Endothelial cell (in vitro differentiated cells): ENCODE measurements at regions not wholly inside any gene's neighbourhood (a gene's known extent, or its start where the extent isn't known, plus 50 kb on each side); places are given as distances from the start of the nearest gene placed in this dataset.

ENCODE experiments used
- DNase-seq: peaks from one replicate; pipeline ENCODE4 v3.0.0; 2021; ENCODE audit warnings: low spot score
- H3K27ac Mint-ChIP-seq: one replicate; pipeline ENCODE4 v1.8.0; 2021; ENCODE audit warnings: mixed read lengths, inconsistent platforms; ENCODE audit not compliant: unreplicated experiment
- H3K27me3 Mint-ChIP-seq: one replicate; pipeline ENCODE4 v1.8.0; 2021; ENCODE audit warnings: mild to moderate bottlenecking, moderate library complexity, mixed read lengths, inconsistent platforms; ENCODE audit not compliant: unreplicated experiment
- H3K36me3 Mint-ChIP-seq: one replicate; pipeline ENCODE4 v1.8.0; 2021; ENCODE audit warnings: mild to moderate bottlenecking, low read depth, mixed read lengths, inconsistent platforms; ENCODE audit not compliant: unreplicated experiment
- H3K4me1 Mint-ChIP-seq: one replicate; pipeline ENCODE4 v1.8.0; 2021; ENCODE audit warnings: mild to moderate bottlenecking, mixed read lengths, inconsistent platforms; ENCODE audit not compliant: unreplicated experiment
- H3K4me3 Mint-ChIP-seq: one replicate; pipeline ENCODE4 v1.8.0; 2021; ENCODE audit warnings: mild to moderate bottlenecking, mixed read lengths, inconsistent platforms; ENCODE audit not compliant: unreplicated experiment
- H3K9me3 Mint-ChIP-seq: one replicate; pipeline ENCODE4 v1.8.0; 2021; ENCODE audit warnings: mixed read lengths, inconsistent platforms; ENCODE audit not compliant: unreplicated experiment
- TF ChIP-seq, protein P1 (sequence below): fragments of 200-600 bp; sonication (generic); IDR thresholded peaks from one replicate; pipeline ENCODE4 v1.5.0; 2021; ENCODE audit warnings: antibody characterized with exemption; ENCODE audit not compliant: unreplicated experiment

DNA sequence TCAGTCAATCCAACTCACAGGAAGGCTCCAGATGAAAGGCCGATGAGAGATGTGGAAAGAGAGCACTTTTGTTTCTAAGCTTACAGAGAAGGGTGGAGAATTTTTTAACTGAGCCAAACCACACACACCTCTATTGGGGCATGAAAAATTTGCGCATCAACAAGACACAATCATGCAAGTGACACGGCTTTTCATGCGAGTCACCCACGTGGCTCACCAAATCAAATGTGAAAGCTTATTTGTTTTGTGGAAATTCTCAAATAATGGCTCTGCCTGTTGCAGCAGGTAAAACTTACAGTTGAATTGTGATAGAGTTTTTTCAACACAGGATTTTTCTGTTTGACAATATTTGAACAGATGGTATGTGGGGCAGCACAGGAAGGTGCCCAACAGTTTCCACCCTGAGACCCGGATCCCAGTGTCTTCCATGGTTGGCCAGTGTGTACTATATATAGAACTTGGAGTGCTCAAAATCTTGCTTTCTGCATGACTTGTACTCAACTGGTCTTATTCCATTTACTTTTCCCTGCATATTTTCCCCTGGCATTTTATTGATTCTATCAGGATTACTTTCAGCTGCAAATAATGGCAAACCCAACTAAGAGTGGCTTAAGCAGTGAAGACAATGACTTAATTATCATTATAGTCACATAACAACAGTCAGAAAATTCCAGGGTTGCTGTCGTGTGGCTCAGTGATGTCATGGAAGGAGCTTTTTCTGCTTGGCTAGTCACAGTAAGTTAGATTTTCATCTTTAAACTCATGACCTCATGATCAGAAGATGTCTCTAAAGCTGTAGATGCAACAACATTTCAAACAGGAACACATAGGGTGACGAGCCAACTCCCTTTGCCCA lies 90.6 kb upstream of the SIM2 start:
- Mint-ChIP-seq H3K4me3 (no peak overlapping the region), H3K9me3 (no peaks in the 10 kb centered on the region), H3K36me3 (peaks cover 3% of the 10 kb centered on the region), H3K27ac (no peak overlapping the region), H3K4me1 (peaks cover 4% of the 10 kb centered on the region), H3K27me3 (peaks cover 9% of the 10 kb centered on the region)
- TF ChIP-seq, protein P1, sequence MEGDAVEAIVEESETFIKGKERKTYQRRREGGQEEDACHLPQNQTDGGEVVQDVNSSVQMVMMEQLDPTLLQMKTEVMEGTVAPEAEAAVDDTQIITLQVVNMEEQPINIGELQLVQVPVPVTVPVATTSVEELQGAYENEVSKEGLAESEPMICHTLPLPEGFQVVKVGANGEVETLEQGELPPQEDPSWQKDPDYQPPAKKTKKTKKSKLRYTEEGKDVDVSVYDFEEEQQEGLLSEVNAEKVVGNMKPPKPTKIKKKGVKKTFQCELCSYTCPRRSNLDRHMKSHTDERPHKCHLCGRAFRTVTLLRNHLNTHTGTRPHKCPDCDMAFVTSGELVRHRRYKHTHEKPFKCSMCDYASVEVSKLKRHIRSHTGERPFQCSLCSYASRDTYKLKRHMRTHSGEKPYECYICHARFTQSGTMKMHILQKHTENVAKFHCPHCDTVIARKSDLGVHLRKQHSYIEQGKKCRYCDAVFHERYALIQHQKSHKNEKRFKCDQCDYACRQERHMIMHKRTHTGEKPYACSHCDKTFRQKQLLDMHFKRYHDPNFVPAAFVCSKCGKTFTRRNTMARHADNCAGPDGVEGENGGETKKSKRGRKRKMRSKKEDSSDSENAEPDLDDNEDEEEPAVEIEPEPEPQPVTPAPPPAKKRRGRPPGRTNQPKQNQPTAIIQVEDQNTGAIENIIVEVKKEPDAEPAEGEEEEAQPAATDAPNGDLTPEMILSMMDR, result no peak
- no peak for DNase-seq

DNA sequence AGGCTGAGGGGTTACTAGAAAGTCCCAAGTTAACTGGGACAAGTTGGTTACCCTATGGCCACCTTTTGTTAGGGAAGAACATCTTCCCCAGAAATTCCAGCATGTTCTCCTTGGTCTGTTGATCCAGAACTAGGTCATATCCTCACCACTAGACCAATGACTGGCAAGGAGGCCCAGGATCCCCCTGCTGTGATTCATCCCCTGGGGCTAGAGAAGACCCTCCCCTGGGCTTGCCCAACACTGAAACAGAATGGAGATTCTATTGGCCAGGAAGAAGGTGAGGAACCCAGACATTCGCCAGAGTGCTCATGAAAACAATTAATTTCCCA lies 90.1 kb upstream of the SIM2 start:
- Mint-ChIP-seq H3K27ac (no peak overlapping the region), H3K36me3 (peaks cover 4% of the 10 kb centered on the region), H3K4me3 (no peak overlapping the region)

DNA sequence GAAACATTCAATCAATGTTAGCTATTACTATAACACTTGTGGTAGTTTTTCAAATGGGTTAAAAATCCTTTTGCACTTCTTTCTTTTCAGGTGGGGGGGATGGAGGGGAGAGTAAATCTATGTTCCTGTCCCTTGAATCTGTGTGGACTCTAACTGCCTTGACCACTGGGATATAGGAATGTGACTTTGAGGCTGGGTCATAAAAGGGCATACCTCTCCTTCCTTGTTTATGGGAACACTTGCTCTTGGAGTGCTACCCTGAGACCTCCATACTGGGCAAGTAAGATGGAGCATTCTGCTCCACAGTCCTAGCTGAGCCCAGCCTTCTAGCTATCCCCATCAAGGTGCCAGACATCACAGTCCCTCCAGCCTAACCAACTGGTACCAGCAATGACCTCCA lies 89.3 kb upstream of the SIM2 start:
- DNase-seq, result no peak
- H3K4me1 Mint-ChIP-seq, result peaks cover 4% of the 10 kb centered on the region
- TF ChIP-seq, protein P1, result no peak
- no peak overlapping the region for H3K4me3 Mint-ChIP-seq
- H3K27ac Mint-ChIP-seq, result no peak overlapping the region
- H3K36me3 Mint-ChIP-seq, result peaks cover 4% of the 10 kb centered on the region
- no peaks in the 10 kb centered on the region for H3K9me3 Mint-ChIP-seq
- peaks cover 9% of the 10 kb centered on the region for H3K27me3 Mint-ChIP-seq

More for the DNA sequence above, 90.1 kb upstream of the SIM2 start:
- peaks cover 9% of the 10 kb centered on the region for H3K27me3 Mint-ChIP-seq
- DNase-seq, result no peak
- TF ChIP-seq, protein P1, result no peak
- H3K9me3 Mint-ChIP-seq, result no peaks in the 10 kb centered on the region
- peaks cover 4% of the 10 kb centered on the region for H3K4me1 Mint-ChIP-seq

DNA sequence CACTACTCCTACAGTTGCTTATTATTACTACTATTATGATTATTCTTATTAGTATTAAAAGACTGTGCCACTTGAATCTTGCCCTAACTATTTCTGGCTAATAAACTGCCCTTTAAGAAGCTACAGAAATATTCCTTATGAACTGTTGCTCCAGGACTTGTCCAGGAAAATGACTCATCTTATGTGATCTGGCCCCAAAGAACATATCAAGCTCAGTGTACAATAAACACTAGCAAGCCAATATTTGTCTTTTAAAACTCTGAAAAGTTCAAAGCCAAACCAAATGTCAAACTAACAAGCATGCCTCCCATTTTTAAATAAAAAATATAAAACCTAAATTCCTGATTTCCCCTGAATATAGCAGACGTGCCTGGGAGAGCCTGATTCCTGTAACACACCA lies 88.7 kb upstream of the SIM2 start:
- peaks cover 4% of the 10 kb centered on the region for H3K36me3 Mint-ChIP-seq
- DNase-seq, result no peak
- H3K4me1 Mint-ChIP-seq, result peaks cover 4% of the 10 kb centered on the region
- peaks cover 6% of the 10 kb centered on the region for H3K27me3 Mint-ChIP-seq
- no peaks in the 10 kb centered on the region for H3K9me3 Mint-ChIP-seq
- no peak overlapping the region for H3K27ac Mint-ChIP-seq
- H3K4me3 Mint-ChIP-seq, result no peak overlapping the region
- TF ChIP-seq, protein P1, result no peak

DNA sequence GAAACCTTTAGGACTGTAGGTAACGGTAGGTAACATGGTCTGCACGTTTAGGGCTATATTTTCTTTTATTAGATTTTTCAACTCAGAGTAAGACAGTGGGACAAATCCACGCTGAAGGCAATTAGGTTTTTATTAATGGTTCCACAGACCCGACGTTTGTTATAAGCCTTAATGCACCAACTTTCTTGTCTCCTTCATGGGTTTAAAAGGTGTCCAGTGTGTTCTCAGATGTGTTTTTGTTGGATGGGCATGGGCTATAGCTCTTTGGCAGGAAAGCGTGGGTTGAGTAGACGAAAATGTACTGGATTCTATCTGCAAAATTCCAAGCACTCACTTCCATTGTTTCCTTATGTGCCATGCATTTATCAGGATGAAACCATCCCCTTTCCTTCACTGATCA lies 88.0 kb upstream of the SIM2 start:
- TF ChIP-seq, protein P1, result no peak
- peaks cover 4% of the 10 kb centered on the region for H3K4me1 Mint-ChIP-seq
- H3K27me3 Mint-ChIP-seq, result peaks cover 4% of the 10 kb centered on the region
- DNase-seq, result no peak
- H3K36me3 Mint-ChIP-seq, result peaks cover 8% of the 10 kb centered on the region
- H3K4me3 Mint-ChIP-seq, result no peak overlapping the region
- no peak overlapping the region for H3K27ac Mint-ChIP-seq
- peaks cover 5% of the 10 kb centered on the region for H3K9me3 Mint-ChIP-seq
